ENCODE measurements at regions not wholly inside any gene's neighbourhood (a gene's known extent, or its start where the extent isn't known, plus 50 kb on each side); places are given as distances from the start of the nearest gene placed in this dataset.
"Not testable (repeated sequence)": the region's sequence is repeated elsewhere in the genome, so short reads cannot be mapped to it uniquely, and the experiment has no call there.

DNA sequence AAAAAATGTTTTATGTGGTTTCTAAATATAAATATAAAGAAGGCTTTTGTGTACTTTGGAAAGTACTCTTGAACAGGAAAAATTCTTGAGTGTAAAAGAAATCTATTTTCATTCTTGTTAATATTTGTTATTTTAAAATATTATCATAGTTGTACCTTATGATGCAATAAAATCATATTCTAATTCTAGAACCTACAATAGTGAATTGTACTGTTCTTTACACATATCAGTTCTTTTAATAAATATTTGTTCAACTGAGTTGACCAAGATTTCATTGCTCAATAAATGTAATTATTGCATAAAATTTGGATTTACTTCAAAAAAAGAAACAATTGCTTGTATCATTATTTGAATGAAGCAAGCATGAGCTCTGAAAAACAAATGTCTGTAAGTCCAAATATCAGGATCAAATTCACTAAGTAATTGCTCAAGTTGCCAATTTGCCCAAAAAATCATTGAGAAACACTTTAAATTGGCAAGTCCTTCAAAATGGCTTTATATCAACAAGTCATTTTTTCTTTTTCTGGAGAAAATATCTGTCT, 191.6 kb upstream of the SLC16A7 start:
- no peak for DNase-seq

- peak; percentile 72 for DNase-seq
Observed at GRCh38 chr12:59403259-59403932, 192.4 kb upstream of the SLC16A7 start.

- DNase-seq = no peak
Observed at GRCh38 chr12:59401862-59402261, 194.0 kb upstream of the SLC16A7 start.

GRCh38 chr12:59398164-59398563, 197.7 kb upstream of the SLC16A7 start:
- no peak for DNase-seq

- DNase-seq = no peak
Observed at GRCh38 chr12:59396919-59397318, 198.9 kb upstream of the SLC16A7 start.

DNA sequence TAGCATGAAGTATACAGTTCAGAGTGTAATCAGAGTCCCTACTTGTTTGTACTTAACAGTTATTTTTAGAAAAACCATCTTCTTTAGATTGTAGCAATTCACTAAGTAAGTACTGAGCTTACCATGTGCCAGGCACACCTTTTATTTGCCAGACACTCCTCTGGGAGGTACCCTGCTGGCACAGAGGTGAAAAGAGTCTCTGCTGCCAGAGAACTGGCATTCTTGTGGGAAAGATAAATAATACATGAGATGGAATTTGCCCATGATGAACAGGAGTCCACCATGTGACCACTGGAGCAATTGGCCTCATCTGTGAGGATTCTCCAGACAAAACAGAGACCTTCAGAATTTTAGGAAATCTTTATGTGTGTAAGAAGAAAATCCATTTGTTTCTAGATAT, 199.3 kb upstream of the SLC16A7 start:
- no peak for DNase-seq

- not testable (repeated sequence) for DNase-seq
Observed at GRCh38 chr12:59395310-59395709, 200.5 kb upstream of the SLC16A7 start.

- DNase-seq = no peak
Observed at GRCh38 chr12:59393506-59393905, 202.3 kb upstream of the SLC16A7 start.

GRCh38 chr12:59389968-59390576, 205.8 kb upstream of the SLC16A7 start:
- DNase-seq = no peak

- no peak for DNase-seq
Observed at GRCh38 chr12:59388694-59389093, 207.1 kb upstream of the SLC16A7 start.

DNA sequence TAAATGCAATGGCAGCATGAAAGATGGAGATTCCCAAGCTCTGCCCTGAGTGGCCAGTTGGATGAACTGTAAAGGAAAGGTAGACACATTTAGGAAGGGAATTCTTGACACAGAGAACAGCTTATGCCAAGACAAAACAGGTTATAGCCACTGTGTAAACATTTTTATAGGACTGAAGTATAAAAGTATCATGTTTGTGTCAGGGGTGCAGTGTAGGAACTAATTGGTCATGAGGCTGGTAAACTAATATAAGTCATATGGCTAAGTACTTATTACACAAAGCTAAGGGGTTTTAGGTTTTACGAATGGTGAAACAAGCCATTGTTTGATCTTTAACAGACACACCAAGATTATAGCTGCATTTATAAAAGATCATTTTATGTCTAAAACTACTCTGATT, 207.7 kb upstream of the SLC16A7 start:
- DNase-seq = no peak

DNA sequence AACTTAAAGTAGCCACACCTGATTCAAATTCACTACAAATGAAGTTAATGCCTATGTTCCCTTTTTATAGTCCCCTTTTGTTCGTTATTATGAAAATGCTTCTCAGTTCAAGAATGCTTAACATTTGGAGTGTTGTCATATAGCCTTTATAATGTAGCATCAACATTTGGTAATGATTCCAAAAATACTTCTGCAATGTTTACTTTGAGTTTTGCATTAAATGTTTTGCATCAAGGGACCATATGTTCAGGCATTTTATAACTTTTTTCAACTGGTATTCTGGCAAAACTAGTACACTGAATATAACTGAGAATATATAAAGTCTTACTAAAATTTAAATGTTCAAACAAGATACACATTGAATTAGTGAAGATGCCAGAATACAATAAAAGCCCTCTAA, 209.6 kb upstream of the SLC16A7 start:
- no peak for DNase-seq

- no peak for DNase-seq
Observed at GRCh38 chr12:59383079-59383822, 212.6 kb upstream of the SLC16A7 start.

- no peak for DNase-seq
Observed at GRCh38 chr12:59382282-59383078, 213.3 kb upstream of the SLC16A7 start.

DNA sequence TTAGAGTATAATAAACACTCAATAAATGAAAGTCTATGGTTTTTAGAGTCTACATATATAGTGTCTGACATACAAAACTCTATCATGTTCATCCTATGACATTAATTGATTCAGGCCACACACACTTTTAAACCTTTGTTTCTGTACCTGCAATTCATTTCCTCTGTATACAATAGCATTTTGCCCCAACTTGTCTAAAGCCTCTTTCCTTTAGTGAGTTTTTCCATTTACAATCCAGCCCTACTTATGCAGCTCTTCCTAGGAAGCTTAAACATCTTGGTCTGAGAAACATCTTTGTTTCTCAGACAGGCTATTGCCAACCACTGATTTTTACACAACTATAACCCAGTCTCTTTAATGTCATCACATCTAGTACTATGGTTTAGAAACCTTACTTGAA, 214.7 kb upstream of the SLC16A7 start:
- no peak for DNase-seq

DNA sequence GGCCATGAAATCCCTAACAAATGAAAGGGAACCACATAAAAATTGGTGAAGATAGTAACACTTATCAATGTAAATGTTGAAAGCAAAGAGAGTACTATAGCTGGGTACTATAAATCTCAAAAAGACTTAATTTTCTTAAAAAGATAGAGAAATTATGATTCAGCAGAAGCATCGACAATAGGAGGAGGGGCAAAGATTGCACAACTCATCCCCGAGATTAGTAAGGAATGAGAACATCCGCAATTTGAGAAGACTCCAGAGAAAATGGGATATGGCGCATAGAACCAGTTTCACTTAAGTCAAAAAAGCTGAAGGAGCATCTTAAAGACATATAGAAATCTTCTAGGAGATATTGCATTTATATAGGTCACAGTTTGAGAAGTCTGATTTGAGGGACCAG, 220.2 kb upstream of the SLC16A7 start:
- DNase-seq = no peak

GRCh38 chr12:59374783-59375182, 221.0 kb upstream of the SLC16A7 start:
- no peak for DNase-seq

DNA sequence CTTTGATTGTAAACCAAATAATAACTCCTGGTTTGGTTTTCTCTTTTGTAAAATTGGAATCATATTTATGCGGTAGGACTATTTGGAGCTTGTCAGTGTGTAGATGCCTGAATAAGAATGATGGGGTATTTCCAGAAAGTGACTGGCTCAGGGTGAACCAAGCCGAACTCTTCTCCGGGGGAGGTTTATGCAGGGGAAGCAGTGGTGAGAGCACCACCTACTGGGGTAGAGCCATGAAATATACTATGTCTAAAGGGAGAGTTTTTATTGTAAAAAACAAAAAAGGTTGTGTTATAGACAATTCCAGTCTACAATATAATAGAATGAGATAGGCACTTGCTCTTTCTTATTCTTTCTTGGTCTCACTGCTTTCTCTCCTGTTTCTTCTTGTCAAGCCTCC, 222.9 kb upstream of the SLC16A7 start:
- peak; percentile 18 for DNase-seq

GRCh38 chr12:59370933-59371332, 224.9 kb upstream of the SLC16A7 start:
- no peak for DNase-seq

DNA sequence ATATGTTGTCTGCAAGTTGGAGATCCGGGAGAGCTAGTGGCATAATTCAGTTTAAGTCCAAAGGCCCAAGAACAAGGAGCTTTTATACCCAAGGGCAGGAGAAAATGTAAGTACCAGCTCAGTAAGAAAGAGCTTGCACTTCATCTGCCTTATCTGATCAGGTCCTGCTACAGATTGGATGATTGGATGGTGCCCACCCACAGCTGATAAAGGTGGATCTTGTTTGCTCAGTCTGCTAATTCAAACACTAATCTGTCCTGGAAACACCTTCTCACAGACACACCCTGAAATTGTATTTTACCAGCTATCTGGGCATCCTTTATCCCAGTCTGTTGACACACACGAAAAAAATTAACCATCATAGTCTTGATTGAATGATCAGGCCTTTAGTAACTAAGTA, 230.7 kb upstream of the SLC16A7 start:
- DNase-seq = no peak

GRCh38 chr12:59357811-59358210, 238.0 kb upstream of the SLC16A7 start:
- no peak for DNase-seq

GRCh38 chr12:59346248-59346647, 249.6 kb upstream of the SLC16A7 start:
- not testable (repeated sequence) for DNase-seq

- no peak for DNase-seq
Observed at GRCh38 chr12:59345406-59345805, 250.4 kb upstream of the SLC16A7 start.

All from midbrain (tissue), 1 donor.